Islet precursor cell (in vitro differentiated cells): ENCODE measurements at regions not wholly inside any gene's neighbourhood (a gene's known extent, or its start where the extent isn't known, plus 50 kb on each side); places are given as distances from the start of the nearest gene placed in this dataset.

Source experiments
- DNase-seq: peaks from one replicate; pipeline ENCODE4 v3.0.0-alpha.2; 2018

DNA sequence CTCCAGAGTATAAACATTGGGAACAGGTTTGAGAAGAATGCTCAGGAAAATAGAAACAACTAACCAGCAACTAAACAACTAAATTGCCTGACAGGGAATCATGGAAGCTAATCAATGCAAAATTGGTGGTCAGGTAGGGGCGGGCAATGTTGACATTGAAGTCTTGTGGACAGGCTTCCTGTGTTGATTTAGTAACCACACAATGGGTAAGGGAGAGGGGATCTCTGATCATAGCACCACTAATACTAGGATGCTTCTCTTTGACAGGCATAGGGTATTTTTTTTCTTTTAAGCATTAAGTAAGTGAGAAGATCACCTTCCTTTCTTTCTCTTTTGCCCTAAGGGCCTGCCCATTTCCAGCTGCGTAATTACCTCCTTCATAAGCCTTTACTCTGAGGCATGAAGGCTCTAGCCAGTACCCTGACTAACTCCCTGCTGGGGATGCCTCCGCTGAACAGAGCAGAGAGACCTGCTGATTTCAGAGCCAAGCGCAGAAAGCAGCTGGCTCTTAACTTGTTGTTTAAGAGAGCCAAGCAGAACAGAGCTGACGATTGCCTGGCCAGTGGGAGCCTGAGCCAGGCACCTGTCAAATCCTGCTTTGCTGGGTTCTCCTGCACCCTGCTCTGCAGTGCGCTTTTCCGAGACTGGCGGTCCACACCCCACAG, 118.7 kb downstream of the BMP2 start:
- DNase-seq: peak; percentile 93

DNA sequence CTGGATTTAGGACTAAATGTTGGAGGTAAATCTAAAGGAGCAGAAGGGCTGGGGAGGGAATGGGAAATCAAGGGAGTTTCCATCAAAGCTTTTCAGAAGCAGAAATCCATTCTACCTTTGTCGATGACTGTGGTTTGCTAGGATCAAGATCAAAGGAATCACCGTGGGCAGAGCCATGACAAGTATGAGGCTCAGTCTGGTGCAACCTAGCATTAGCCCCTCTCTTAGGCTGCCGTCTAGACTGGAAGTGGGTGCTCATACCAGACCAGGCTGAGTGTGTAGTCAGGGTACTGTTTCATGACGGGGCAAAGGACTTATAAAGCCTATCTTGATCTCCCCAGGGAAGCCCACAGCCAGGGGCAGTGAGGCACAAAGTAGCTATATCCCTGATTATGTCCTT, 120.5 kb downstream of the BMP2 start:
- peak; percentile 88 for DNase-seq

DNA sequence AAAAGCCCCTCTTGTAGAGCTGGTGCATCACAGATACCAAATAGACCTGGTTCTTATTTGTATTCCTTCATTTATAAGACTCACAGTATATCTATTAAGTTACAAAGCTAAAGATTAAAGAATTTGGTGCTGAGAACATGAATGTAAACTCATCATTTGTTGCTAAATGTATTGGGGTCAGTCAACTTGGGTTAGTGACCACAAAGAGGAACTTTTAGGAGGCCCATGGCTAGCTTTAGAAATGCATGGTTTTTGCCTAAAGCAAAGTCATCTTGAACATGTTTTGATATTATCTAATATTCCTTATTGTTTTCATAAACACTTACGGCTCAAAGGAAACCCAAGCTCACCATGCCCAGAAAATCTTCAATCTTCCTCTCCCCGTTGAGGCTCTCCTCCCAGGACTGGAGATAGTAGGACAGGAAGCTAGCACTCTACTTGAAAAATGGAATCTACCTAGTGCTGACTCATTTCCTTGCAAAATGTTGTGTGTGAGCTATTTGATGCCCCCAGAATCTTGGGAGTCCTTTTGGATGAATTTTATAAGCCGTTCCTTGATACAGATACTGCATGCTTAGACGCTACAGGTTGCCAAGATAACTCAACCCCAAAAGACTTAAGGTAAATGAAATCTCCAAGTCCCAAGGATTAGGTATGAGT, 121.4 kb downstream of the BMP2 start:
- DNase-seq: no peak

DNA sequence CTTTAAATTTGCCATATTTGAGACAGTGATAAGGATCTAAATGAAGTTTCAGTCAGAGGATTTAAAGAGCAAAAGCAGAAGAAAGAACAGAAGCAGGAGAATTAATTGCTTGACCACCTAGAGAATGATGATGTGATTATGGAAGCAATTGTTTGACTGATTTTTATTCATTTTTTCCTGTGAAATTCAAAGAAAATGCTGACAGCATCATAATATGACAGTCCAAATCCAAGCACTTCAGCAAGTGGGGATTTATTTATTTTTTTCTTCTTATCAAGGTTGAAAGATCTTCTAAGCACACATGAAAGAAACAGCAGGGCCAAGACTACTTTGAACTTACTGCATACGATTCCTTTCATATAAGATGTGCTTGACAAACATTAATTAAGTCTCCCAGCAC, 125.2 kb downstream of the BMP2 start:
- no peak for DNase-seq

DNA sequence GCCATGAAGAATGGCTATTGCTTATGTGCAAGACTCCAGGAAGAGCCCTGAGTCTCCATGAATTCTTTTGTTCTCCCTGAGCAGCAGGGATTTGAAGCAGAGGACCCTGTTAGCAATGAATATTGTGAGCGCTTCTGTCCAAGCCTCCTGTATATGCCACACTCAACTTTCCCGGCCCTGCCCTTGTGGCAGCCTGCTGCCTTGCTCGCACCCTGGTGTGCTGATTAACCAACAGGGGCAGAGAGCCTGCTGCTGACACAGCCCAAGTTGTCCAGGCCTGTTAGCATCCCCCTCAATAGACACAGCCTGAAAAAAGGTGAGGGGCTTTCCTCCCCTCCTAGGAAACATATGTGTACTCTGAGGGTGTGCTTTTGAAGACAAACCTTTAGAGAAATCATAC, 131.4 kb downstream of the BMP2 start:
- no peak for DNase-seq

DNA sequence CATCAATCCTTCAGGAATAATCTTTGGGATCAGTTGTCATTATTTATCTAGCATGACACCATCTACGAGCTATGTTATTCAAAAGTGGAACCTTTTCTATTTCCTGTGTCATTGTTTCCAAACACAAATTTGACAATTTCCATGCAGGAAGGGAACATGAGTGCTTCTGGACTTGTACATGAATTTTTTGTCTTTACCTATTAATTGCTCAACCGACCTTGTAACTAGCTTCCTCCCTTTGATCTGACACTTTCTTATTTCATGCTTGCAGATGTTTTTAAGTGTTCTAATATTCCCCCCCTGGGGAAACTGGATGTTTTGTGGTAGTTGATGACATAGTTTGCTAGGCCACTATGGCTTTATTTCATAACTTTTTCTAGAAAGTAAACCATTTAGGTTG, 139.4 kb downstream of the BMP2 start:
- no peak for DNase-seq

DNA sequence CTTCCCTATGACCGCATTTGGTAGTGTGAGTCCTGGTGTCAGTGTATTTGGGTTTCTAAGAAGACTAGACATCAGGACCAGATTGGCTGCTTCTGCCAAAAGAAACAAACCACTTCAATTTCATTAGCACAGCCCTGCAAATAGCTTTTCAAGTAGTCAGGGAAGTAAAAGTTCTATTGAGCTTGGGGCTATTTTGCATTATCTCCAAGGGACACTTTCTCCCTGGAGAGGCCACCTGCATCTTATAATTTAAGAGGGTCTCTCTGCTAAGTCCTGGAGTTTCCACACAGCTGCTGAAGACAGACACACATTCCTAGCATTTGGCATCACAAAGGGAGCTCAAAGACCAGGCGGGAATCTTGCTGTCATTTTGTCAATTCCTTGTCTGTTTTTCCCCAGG, 141.2 kb downstream of the BMP2 start:
- DNase-seq: peak; percentile 90

DNA sequence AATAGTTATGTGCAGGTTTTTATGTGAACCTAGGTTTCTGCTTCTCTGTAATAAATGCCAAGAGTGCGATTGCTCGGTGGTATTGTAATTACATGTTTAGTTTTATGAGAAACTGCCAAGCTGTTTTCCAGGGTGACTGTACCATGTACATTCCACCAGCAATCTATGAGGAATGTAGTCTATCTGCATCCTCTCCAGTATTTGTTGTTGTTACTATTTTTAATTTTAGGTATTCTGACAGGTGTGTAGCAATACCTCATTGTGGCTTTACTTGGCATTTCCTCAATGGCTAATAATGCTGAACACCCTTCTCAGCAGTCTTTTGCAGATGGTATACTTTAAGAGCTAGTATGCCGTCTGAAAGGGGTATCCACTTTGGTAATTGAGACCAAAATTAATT, 142.1 kb downstream of the BMP2 start:
- DNase-seq: no peak

DNA sequence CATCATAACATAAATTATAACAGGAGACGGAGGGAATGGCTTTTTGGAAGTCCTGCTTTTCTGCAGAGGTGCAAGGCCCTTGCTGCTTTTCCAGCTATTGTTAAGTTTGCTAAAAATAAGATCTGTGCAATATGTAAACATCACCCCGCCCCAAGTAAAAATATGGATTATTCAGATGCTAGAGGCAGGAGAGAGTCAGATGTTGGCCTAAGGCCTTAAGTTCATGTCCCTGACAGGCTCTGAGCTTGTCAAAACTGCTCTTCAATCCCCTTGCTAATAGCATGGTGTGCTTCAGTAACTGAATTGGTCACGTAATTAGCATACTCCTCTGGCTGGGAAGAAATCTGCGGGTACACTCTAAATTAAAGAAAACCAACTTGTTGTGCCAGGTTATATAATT, 147.5 kb downstream of the BMP2 start:
- DNase-seq: no peak

DNA sequence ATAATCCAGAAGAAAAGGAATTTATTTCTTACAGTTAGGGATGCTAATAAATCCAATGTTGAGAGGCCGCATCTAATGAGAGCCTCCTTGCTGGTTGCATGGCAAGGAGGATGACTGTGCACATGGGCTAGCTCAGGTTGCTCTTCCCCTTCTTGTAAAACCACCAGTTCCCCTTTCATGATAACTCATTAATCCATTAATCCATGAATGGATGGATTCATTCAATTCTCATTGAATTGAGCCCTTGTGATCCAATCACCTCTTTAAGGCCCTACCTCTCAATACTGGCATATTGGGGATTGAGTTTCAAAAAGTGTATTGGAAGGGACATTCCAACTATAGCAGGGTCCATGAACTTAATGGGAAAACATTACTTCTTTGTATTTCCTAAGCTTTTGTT, 149.5 kb downstream of the BMP2 start:
- no peak for DNase-seq

DNA sequence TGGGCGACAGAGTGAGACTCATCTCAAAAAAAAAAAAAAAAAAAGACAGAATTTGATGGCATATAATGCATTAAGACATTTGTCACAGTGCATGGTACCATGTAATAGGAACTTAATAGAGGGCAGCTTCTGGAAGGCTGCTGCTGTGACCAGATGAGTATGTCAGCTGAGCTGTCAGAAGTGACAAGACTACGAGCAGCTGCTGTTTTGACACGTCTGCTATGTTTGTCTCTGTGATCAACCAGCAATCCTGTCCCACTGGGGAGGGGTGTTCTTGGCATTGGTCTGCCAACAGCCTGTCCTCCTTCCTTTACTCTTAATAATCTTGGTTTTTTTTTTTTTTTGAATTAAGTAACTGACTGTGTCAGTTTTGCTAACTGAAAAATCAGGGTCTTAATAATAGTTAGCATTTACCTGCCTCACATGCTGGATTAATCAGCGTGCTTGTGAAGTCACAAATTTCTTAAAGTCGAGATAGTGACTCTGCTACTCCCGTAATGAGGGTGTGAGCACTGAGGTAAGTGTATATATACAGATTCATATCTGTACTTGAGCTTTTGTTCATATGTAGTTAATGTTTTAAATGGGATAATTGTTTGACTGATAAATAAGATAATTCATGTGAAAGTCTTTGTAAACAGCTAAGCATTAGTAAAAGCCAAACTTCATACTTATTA, 152.4 kb downstream of the BMP2 start:
- no peak for DNase-seq

DNA sequence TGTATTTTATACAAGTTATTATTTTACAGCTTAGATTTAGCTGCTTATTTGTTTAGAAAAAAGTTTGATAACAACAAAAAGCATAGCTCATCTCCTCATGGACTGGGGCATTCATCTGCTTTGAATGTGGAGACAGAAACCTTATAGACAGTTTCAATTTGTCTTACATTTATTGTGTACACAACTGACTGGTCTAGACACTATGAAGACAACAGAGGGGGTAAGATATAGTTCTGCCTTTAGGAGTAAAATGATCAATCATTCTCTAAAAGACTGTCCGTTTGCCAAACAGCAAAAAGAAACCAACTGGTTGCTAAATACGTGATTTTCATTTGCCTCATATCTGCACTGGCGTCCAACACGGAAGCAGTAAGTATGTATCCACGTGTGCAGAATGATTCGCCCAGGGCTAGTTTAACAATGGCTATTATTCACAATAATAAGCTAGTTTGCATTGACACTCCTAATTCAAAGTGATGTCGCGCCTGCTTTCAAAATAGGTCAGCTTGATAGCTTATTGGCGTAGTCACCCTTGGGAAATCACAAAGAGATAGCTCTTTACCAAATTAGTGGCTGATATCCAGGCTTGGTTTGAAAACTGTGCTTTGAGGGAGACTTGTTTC, 153.6 kb downstream of the BMP2 start:
- no peak for DNase-seq

DNA sequence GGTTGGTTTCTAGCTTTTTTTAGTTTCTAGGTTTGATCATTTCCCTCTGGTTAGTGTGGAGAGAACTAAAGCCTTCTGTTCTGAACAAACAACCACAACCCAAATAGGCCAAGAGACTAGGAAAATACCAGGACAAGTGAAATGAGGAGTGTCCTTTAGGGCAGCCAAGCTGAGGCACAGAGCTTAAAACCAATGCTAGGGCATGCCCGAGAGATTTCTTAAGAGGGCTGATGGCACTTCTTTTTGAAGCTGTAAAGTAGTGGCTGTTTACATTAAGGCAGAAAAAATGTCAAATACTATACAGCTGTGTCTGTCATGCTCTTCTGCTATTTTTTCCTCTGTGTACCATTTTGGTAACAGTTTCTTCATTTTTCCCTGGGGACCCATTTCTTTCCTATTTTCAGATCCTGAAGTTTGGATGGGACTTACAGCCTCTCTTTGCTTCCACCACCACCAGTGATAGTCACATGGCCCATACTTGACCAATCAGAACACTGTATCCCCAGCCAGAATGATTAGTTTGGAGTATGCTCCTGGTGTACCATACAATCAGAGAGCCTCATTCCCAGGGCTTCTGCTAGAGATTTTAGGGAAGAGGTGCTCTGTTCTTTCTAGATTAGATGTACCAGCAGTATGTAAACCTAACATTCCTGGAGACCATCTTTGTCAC, 154.4 kb downstream of the BMP2 start:
- DNase-seq: no peak

DNA sequence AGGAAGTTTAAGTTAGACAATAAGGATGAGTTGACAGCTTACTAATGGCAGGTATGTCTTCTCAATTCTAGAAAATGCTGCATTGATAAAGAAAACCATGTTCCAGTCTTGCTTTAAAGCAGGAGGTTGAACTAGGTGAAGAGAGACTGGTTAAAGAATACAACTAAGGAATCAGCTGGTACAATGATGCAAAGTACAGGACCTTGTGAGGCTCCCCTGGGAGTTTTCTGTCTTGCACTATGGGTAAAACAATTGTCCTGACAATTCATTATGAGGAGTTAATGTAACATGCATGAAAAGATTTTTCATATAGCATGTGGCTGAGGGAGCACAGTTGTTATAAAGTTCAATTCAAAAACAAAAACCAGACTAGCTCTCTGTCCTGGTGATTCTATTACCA, 157.2 kb downstream of the BMP2 start:
- DNase-seq: no peak

DNA sequence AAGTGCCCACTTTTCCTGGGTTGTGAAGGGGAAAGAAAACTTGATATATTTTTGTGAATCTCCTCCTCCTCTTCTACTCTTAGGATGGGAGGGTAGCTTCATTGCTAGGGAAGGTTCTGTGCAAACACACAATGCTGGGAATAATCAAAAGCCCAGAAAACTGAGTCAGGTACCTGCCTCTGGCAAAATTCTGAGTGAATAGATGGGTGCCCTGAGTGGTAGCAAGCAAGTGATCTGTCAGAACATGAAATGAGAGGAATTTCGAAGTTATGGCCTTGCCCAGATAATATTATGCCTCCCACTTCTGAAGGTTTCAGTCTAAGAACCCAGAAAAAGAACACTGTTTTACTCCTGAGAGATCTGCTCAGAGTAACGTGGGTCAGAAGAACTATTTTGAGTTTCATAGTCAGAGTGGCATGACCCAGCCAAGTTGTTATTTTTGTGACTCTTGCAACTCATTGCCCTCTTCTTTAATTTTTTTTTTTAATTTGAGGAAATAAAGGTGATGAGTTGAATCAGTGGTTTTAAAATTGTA, 158.3 kb downstream of the BMP2 start:
- no peak for DNase-seq

DNA sequence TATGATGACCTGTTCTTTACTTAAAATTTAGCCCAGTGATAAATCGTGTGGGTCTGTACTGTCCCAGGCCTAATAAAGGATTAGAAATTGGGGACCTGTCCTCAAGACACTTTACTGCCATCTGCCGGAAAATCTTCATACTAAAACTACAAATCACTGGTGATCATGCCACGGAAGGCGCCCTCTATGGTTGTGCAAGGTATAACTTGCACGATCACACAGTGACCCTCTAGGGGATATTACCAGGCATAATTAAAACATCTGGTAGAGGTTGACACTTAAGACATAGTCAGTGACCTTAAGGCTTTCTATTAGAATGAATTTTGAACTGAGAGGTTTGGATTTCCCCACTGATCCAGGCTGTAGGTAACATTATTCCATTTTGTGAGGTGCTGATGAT, 172.6 kb downstream of the BMP2 start:
- peak; percentile 55 for DNase-seq

DNA sequence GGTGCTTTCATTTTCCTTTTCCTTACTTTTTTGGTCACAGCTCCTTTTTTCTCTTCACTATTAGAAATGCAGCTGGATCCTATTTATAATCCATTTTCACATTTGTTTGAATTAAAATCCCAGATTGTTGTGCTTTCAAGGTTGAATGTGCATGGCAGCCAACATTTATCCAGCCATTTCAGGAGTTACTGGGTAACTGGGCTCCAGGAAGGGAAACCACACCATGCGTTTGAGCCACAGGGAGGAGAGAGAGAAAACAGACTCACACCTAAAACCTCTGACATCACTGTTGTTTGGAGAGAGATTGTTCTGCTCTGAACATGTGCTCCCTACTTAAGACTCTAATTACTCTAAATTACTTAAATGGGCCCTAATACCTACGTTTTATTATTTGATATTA, 173.4 kb downstream of the BMP2 start:
- no peak for DNase-seq

DNA sequence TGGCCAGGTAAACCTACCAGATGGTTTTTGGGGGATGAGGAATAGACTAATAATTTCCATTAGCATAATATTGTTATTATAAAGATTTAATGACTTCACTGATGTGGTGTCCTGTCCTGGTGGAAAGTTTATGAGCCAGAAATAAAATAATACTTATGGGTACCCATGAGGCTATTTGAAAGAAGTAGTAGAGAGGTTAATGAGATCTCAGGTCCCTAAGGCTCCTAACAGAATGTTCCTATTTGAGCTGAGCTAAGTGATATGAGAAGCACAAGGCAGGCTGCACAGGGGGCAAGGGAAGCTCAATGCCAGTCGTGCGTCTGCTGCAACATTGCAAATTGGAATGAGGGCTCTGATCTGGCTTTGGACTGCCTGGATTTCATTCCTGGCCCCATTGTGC, 174.1 kb downstream of the BMP2 start:
- no peak for DNase-seq

DNA sequence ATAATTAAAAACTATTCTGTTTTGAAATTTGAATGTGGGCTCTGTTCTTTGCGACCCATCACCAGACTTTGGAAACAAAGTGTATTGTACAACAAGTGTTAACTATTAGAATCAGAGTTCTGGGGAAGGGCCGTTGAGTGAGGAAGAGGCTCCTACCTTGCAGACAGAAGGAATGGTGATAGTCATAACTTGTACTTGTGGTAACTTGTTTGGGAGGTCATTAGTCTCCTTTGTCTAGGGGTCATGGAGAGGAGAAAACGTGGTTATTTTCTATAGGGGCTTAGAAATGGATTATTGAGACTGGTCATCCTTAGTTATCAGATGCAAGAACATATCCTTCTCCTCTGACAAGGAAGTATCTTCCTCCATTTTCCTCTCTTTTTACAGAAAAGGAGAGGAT, 174.8 kb downstream of the BMP2 start:
- DNase-seq: no peak

DNA sequence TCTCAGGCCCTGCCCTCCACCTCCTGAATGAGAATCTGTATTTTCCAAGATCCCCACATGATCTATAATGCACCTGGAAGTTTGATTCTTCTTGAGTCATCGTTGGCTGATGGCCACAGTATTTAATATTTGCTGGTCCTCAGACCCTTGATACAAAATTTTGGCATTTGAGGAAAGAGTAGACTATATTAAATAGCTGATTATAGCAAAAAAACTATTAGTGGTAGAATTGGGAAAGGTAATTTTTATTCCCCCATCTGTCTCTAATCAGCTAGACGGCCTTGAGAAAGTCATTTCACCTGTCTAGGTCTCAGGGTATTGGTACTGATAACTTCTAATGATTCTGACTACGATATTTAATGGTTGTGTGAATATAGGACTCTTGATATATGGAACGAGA, 176.8 kb downstream of the BMP2 start:
- DNase-seq: no peak

DNA sequence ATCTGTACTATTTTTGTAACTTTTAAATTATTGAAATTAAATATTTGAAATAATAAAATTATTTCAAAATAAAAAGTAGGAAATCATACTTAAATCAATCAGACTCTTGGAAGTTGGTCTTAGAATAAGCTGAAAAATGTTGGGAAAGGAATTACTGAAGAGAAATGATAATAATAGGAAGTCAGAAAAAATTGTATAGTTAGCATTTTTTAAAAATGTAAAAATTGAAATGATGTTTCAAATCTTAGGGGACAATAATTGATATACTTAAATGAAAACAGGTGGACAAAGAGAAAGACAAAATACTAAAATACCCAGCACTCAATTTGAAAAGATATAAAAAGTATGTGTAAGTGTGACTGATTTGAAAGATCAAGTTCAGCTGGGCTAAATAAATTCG, 186.1 kb downstream of the BMP2 start:
- DNase-seq: no peak

DNA sequence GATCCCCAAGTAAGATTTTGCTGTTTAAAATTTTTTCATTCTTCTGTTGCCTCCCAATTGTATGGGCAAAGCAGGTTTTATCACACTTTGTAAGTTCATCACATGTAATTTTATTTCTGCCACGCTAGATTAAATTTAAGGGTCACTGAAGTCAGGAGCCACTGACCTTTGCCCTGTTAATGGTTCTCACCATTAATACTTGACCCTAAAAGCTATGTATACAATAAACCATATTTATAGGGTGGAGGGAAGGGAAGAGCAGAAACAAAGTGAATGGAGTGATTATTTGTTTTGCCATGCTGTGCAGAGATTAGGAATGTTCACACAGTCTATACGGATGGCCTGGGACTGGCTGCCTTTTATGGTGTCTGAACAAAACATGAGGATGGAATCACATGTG, 186.7 kb downstream of the BMP2 start:
- no peak for DNase-seq

DNA sequence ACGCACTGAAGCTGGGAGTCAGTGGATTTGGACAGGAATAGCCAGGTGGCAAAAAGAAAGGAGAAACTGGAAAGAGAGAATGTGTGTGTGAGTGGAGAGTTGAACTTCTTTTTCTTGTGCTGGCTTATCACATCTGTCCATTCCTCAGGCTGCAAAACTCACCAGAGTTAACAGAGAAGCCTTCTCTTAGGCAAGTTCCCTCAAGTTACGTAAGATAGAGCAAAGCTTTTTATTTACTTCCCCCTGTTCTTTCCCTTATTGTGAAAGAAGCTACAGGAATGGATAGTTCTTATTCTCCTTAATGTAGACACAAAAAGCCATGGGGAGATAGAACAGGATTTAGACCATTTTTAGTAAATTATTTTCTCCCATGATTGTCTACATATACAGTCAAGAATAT, 188.6 kb downstream of the BMP2 start:
- no peak for DNase-seq
